Transverse colon (tissue), 4 donors: ENCODE measurements at regions not wholly inside any gene's neighbourhood (a gene's known extent, or its start where the extent isn't known, plus 50 kb on each side); places are given as distances from the start of the nearest gene placed in this dataset.

ENCODE experiments used
- DNase-seq: peaks from one replicate; pipeline ENCODE4 v3.0.0-alpha.2; 2019
- H3K27ac ChIP-seq, 4 donors: fragments of 200-600 bp; sonication (generic); 2 replicates each; pipeline ENCODE4 v1.5.1; 2016 to 2018; ENCODE audit warnings: inconsistent platforms in 4 of 4
- H3K27me3 ChIP-seq: fragments of 200-600 bp; sonication (generic); 2 replicates; pipeline ENCODE4 v1.5.1; 2017; ENCODE audit warnings: inconsistent platforms
- H3K36me3 ChIP-seq, 4 donors: fragments of 200-600 bp; sonication (generic); 2 replicates each; pipeline ENCODE4 v1.5.1; 2017 to 2019; ENCODE audit warnings: inconsistent platforms in 4 of 4
- H3K4me1 ChIP-seq, 4 donors: fragments of 200-600 bp; sonication (generic); 2 replicates each; pipeline ENCODE4 v1.5.1; 2017 to 2020; ENCODE audit warnings: inconsistent platforms in 4 of 4
- H3K4me3 ChIP-seq, 4 donors: fragments of 200-600 bp; sonication (generic); 1 replicate in 1 of 4; 2 replicates in 3 of 4; pipeline versions ENCODE4 v1.5.1 to v1.6.1; 2017 to 2019; ENCODE audit warnings: inconsistent platforms in 4 of 4
- H3K9me3 ChIP-seq, 2 donors: fragments of 200-600 bp; sonication (generic); 2 replicates each; pipeline ENCODE4 v1.5.1; 2017 to 2019; ENCODE audit warnings: inconsistent platforms in 2 of 2
- CTCF ChIP-seq, 5 experiments: fragments of 200-600 bp in 3 of 5; fragments of 450-650 bp in 2 of 5; sonication (generic) in 3 of 5; IDR thresholded peaks; 1 replicate in 2 of 5; 2 replicates in 3 of 5; pipeline ENCODE4 v1.5.1; 2016 to 2017; ENCODE audit warnings: antibody characterized with exemption in 5 of 5, inconsistent platforms in 3 of 5, mild to moderate bottlenecking in 2 of 5, moderate library complexity in 1 of 5
- EP300 ChIP-seq: sonication (generic); formaldehyde crosslinking; IDR thresholded peaks from one replicate; pipeline ENCODE4 v1.6.1; 2017; ENCODE audit warnings: antibody characterized with exemption, low read depth
- POLR2A ChIP-seq: fragments of 450-650 bp; IDR thresholded peaks from one replicate; pipeline ENCODE4 v1.6.1; 2016; ENCODE audit warnings: antibody characterized with exemption, mild to moderate bottlenecking, moderate library complexity
- POLR2AphosphoS5 ChIP-seq, 3 donors: sonication (generic); formaldehyde crosslinking; IDR thresholded peaks; one replicate each; pipeline ENCODE4 v1.6.1; 2016; ENCODE audit warnings: antibody characterized with exemption in 3 of 3
- WGBS, 2 donors: methylation state at CpG; one replicate each; pipeline ENCODE4 v1.1.5; 2018; ENCODE audit warnings: low coverage in 1 of 2; 5-methylcytosine and 5-hydroxymethylcytosine counted together
- in situ Hi-C, 4 donors: fragments of 200-750 bp; cut with MboI; loops; one replicate each; pipeline versions ENCODE4 v1.15.0 to v1.15.1; 2017; ENCODE audit warnings: low sequenced_read_pairs in 3 of 4, low pct_ligation_motif_present in 1 of 4, low pct_unique_long_range_greater_than_20kb in 1 of 4
- intact Hi-C: fragments of 100-400 bp; cut with DNase I; formaldehyde crosslinking; loops from one replicate; pipeline ENCODE4 v1.15.1; 2023; ENCODE audit warnings: low total_unique reads

GRCh38 chr7:131959106-131959812, 402.8 kb upstream of the PODXL start:
- no peak for DNase-seq
- WGBS, 2 donors: 37 to 60% methylated on average over 3 to 4 of the region's 4 CpGs
- H3K9me3 ChIP-seq: no peaks in the 10 kb centered on the region
- intact Hi-C loops: no loop called here
- H3K36me3 ChIP-seq: no peaks in the 10 kb centered on the region
- no peak for TF ChIP-seq CTCF (IDR thresholded peaks at IDR 0.05)
- no peak for TF ChIP-seq POLR2A
- TF ChIP-seq EP300: no peak
- no peak for TF ChIP-seq POLR2AphosphoS5 (IDR thresholded peaks at IDR 0.05)
- no peak overlapping the region for H3K4me3 ChIP-seq
- no peaks in the 10 kb centered on the region for H3K27me3 ChIP-seq
- no peak overlapping the region for H3K27ac ChIP-seq
- in situ Hi-C loops: no loop called here
- no peaks in the 10 kb centered on the region for H3K4me1 ChIP-seq

GRCh38 chr7:131957338-131958020, 401.1 kb upstream of the PODXL start:
- intact Hi-C loops (no loop called here), in situ Hi-C loops (no loop called here)
- no peak for DNase-seq

GRCh38 chr7:131956864-131957263, 400.4 kb upstream of the PODXL start:
- no peak for TF ChIP-seq CTCF (IDR thresholded peaks at IDR 0.05)
- no peak for TF ChIP-seq EP300
- TF ChIP-seq POLR2A: no peak
- TF ChIP-seq POLR2AphosphoS5 (IDR thresholded peaks at IDR 0.05): no peak
- H3K9me3 ChIP-seq: no peaks in the 10 kb centered on the region
- DNase-seq: no peak
- no peaks in the 10 kb centered on the region for H3K36me3 ChIP-seq
- in situ Hi-C loops (no loop called here), intact Hi-C loops (no loop called here)
- H3K27ac ChIP-seq: no peak overlapping the region
- no peak overlapping the region for H3K4me3 ChIP-seq
- 85 to 100% methylated on average over 1 of the region's 1 CpG for WGBS, 2 donors
- H3K27me3 ChIP-seq: no peaks in the 10 kb centered on the region
- no peaks in the 10 kb centered on the region for H3K4me1 ChIP-seq

More at GRCh38 chr7:131957338-131958020, 401.1 kb upstream of the PODXL start:
- Histone ChIP-seq H3K4me3 (no peak overlapping the region), H3K27ac (no peak overlapping the region), H3K4me1 (no peaks in the 10 kb centered on the region), H3K9me3 (no peaks in the 10 kb centered on the region), H3K27me3 (no peaks in the 10 kb centered on the region), H3K36me3 (no peaks in the 10 kb centered on the region)
- WGBS, 2 donors: 83 to 84% methylated on average over 7 to 12 of the region's 12 CpGs
- TF ChIP-seq POLR2A (no peak), EP300 (no peak), POLR2AphosphoS5 (IDR thresholded peaks at IDR 0.05) (no peak), CTCF (IDR thresholded peaks at IDR 0.05) (no peak)

- no peaks in the 10 kb centered on the region for H3K27me3 ChIP-seq
- no peaks in the 10 kb centered on the region for H3K36me3 ChIP-seq
- no peaks in the 10 kb centered on the region for H3K4me1 ChIP-seq
- H3K9me3 ChIP-seq: no peaks in the 10 kb centered on the region
- no peak for DNase-seq
- H3K4me3 ChIP-seq: no peak overlapping the region
- no peak overlapping the region for H3K27ac ChIP-seq
- in situ Hi-C loops (no loop called here), intact Hi-C loops (no loop called here)
- TF ChIP-seq POLR2AphosphoS5 (IDR thresholded peaks at IDR 0.05): no peak
- no peak for TF ChIP-seq EP300
- no peak for TF ChIP-seq CTCF (IDR thresholded peaks at IDR 0.05)
- no peak for TF ChIP-seq POLR2A
- WGBS, 2 donors: 59 to 73% methylated on average over 2 of the region's 2 CpGs
Observed at GRCh38 chr7:131955679-131956078, 399.3 kb upstream of the PODXL start.
